GM13976 (cell line): ENCODE measurements at regions not wholly inside any gene's neighbourhood (a gene's known extent, or its start where the extent isn't known, plus 50 kb on each side); places are given as distances from the start of the nearest gene placed in this dataset.

Experiments
- DNase-seq: peaks from one replicate; pipeline ENCODE4 v3.0.0; 2012; ENCODE audit warnings: low spot score
- in situ Hi-C: fragments of 300-500 bp; cut with MboI; formaldehyde crosslinking; loops from one replicate; pipeline ENCODE4 v1.12.0; 2022; ENCODE audit warnings: low sequenced_read_pairs, mixed read lengths, inconsistent platforms; ENCODE audit not compliant: unreplicated experiment
- TF ChIP-seq, protein P1 (sequence below): IDR thresholded peaks from 2 replicates; pipeline ENCODE4 v1.5.1; 2012; ENCODE audit warnings: borderline replicate concordance, mild to moderate bottlenecking; ENCODE audit not compliant: insufficient read depth; ENCODE audit errors: extremely low read depth, missing control alignments, control extremely low read depth

DNA sequence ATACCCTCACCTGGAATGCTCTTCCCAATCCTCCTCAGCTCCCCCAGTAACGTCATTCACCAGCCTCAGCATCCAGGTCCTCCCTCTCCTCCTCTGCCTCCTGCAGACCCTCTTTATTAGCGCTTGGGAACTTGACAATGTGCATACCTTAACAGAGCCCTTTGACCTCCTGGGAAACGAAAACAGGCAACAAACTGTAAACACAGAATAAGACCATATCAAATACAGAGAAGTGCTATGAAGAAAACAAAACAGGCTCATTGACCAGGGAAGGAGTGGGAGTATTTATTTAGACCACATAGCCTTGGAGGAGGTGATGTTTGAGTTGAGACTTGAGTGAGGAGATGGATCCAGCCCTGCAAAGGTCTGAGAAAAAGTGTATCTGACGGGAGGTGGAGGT is 107.9 kb upstream of the SLC7A1 start:
- DNase-seq: no peak
- TF ChIP-seq, protein P1, sequence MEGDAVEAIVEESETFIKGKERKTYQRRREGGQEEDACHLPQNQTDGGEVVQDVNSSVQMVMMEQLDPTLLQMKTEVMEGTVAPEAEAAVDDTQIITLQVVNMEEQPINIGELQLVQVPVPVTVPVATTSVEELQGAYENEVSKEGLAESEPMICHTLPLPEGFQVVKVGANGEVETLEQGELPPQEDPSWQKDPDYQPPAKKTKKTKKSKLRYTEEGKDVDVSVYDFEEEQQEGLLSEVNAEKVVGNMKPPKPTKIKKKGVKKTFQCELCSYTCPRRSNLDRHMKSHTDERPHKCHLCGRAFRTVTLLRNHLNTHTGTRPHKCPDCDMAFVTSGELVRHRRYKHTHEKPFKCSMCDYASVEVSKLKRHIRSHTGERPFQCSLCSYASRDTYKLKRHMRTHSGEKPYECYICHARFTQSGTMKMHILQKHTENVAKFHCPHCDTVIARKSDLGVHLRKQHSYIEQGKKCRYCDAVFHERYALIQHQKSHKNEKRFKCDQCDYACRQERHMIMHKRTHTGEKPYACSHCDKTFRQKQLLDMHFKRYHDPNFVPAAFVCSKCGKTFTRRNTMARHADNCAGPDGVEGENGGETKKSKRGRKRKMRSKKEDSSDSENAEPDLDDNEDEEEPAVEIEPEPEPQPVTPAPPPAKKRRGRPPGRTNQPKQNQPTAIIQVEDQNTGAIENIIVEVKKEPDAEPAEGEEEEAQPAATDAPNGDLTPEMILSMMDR: no peak
- in situ Hi-C loops: loop anchor here (10.0 kb wide), 1 partner anchor 199 kb away; no protein-coding TSS in a partner anchor

DNA sequence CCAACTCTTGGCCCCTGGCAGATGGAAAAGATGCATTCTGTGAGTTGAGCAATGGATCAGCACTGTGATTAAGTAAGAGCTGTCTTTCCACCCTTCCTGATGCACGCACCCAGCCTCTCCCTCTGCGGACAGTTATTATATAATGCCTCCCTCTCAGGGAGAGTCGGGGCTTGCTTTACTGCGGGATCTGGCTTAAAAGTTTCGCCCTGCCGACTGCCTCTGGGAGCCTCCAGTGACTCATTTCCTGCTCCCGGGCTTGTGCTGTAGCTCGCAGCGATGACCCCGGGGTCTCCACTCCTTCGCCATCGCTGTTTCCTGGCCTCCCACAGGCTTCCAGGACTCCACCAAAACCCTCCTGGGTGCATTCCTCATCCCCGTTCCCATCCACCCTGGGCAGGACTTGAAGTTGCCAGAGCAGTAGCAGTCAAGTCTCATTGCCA is 107.4 kb upstream of the SLC7A1 start:
- in situ Hi-C loops: loop anchor here (10.0 kb wide), 1 partner anchor 198 kb away; no protein-coding TSS in a partner anchor

DNA sequence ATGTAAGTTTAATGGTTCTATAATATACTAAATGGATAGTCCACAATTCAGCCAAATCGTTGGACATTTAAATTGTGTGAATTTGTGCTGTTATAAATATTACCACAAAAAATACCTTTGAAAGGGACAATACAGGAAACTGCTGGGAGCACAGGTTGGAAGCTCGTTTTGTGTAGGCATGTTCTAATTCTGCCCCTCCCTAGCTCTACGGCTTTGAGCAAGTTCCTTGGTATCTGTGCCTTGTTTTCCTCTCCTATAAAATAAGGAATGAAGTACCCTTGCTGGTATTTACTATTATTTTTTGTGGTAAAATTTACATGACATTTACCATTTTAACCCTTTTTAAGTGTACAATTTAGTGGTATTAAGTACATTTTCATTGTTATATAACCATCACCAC is 102.6 kb upstream of the SLC7A1 start:
- TF ChIP-seq, protein P1: no peak
- in situ Hi-C loops: no loop called here

More for the DNA sequence above, 107.4 kb upstream of the SLC7A1 start:
- TF ChIP-seq, protein P1: no peak
- no peak for DNase-seq

DNA sequence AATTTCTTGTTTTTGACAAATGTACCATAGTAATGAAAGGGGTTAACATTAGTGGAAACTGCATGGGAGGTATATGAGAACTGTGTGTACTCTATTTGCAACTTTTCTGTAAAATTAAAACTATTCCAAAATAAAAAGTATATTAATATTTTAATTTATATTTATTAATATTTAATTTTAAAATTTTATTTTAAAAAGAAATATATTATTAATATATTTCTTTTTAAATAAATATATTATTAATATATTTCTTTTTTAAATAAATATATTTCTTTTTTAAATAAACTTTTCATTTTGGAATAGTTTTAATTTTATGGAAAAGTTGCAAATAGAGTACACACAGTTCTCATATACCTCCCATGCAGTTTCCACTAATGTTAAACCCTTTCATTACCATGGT is 101.1 kb upstream of the SLC7A1 start:
- DNase-seq: no peak
- TF ChIP-seq, protein P1: no peak
- in situ Hi-C loops: no loop called here

More for the DNA sequence above, 102.6 kb upstream of the SLC7A1 start:
- DNase-seq: no peak

DNA sequence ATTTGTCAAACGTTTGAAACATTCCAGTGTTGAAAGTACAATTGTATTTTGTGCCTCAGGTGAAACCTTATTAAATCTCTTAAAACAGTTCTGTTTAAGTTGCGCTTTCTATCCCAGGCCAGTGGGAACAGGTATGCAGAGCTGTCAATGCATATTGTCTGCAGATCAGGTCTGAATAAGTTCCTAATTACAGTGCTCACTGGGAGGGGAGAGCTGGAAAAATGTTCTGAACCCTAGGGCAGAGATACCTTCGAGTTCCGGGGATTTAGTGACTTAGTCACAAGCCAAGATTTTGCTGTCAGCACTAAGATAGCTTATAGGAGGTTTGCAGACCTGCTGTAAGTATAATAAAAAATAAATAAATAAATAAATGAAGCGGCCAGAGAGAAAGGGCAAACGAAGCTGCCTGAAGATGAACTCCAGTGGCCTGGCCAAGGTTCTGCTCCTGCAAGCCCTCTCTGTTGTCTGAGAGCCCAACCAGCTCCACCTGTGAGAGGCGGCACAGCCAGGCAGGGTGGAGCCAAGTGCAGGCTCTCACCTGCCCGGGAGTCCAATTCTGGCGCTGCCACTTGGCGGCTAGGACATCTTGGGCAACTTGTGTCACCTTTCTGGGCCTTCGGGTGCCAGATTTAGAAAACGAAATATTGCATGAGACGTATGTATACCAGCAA is 97.9 kb upstream of the SLC7A1 start:
- DNase-seq: no peak
- in situ Hi-C loops: no loop called here
- TF ChIP-seq, protein P1: no peak

DNA sequence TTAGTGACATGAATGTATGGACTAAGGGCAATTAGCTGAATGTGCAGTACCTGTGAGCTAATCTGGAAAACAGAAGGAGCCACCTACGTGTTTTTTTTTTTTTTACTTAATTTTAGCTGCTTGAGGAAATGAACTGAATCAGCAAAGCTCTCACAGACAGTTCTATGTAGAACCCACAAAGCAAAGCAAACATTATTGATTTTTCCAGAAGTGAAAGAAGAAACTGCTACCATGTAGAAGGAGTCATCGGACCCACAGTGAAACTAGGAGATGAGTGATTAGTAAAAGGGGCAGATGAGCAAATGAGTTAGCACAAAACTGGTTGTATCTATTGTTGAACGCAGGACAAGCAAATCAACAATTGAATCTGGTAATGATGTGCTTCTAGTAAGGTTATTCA is 94.1 kb upstream of the SLC7A1 start:
- TF ChIP-seq, protein P1: no peak
- DNase-seq: no peak
- in situ Hi-C loops: no loop called here
